Glomerular visceral epithelial cell (primary cell): ENCODE measurements at regions not wholly inside any gene's neighbourhood (a gene's known extent, or its start where the extent isn't known, plus 50 kb on each side); places are given as distances from the start of the nearest gene placed in this dataset.

Source experiments
- DNase-seq: peaks from one replicate; pipeline ENCODE4 v3.0.0-alpha.2; 2016; ENCODE audit errors: extremely low spot score

DNA sequence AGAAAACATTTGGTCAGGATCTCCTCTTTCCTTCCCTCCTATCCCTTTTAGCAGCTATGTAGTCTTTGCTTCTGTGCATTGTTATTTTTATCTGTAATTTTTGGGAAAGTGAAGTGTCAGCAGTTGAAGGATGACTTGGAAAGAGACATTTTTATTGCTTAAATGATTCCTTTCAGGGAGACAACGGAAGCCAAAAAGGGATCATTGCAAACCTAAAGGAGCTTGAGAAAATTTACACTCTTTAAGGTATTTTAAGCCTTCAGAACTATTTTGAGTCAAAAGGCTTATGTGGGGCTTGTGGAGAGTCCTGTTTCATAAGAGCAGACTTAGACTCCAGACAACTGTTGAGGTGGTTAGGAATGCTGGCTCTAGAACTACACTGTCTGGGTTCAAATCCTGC lies 281.6 kb downstream of the KIF4B start:
- no peak for DNase-seq

DNA sequence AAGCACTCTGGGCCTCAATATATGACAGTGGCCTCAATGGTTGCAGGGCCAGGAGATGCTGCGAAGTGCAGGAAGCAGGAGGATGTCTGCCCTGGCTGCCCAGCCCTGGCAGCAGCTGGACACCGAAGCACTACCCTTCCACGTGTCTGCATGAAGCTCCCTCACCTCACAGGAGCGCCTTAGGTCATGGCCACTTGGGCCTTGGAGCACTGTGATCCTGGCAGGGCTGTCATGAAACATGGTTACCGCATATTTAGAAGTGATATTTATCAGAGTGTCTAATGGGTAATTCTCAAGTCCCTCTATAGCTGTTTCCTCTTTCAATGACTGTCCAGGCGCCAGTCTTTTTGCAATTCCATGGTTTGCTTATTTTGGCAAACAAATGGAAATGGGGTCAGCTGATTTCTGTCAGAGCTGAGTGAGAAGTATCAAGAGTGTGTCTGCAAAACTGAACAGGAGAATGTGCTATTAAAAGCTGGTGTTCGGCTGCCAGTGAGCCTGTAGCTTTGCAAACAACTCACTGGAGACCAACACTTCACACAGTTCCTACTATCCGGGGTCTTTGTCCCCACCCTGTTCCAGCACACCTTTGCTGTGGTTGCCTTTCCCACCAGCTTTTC lies 285.9 kb downstream of the KIF4B start:
- DNase-seq = no peak

DNA sequence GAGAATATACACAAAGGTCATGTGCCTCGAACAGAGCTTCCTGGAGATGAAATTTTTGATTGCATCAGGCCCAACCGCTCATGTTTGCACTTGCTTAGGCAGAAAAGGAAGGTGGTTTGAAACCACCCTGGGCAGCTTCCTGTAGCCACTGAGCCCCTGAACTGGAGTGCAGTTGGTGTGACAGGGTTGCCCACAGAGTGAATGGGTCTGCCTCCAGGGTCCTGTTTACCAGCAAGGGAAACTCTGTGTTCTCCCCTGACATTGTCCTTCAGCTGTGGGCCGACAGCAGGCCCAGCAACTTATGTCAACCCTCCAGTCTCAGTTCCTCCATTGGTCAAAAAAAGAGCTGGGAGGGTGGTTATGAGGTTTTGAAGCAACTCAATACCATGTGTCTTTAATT lies 289.6 kb downstream of the KIF4B start:
- no peak for DNase-seq

DNA sequence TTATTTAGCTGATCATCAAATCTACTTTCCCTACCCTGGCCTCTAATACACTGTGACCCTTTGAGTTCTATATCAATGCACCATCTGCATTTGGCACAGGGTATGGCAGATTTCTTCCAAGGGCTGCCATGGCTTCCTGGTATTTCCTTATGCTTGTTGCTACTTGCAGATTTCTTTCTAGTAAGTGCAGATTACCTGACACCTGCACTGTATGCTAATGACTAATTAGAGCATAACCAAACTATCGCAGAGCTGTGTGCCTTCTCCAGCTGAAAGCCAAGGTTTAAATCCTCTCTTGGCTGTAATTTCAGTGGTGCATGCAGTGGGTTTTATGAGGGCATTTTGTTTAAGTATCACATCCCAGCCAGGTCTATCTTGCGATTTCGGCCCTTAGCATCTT lies 293.7 kb downstream of the KIF4B start:
- DNase-seq = no peak

DNA sequence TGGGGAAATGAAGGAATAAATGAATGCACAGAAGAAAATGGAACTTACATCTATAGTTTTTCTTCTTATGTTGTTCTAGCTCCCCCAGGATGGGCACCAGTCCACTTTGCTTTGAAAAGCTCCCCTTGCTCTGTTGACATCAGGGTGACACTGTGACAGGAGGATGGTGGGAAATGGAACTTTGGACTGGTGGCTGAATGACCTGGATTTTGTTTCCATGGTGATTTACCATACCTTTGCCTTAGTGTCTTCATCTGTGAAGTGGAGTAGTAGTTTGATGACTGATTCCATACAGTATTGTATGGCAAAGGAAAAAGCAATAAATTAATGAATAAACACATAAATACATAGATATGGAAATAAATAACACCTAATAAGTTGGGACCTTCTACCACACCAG lies 294.7 kb downstream of the KIF4B start:
- DNase-seq = no peak

DNA sequence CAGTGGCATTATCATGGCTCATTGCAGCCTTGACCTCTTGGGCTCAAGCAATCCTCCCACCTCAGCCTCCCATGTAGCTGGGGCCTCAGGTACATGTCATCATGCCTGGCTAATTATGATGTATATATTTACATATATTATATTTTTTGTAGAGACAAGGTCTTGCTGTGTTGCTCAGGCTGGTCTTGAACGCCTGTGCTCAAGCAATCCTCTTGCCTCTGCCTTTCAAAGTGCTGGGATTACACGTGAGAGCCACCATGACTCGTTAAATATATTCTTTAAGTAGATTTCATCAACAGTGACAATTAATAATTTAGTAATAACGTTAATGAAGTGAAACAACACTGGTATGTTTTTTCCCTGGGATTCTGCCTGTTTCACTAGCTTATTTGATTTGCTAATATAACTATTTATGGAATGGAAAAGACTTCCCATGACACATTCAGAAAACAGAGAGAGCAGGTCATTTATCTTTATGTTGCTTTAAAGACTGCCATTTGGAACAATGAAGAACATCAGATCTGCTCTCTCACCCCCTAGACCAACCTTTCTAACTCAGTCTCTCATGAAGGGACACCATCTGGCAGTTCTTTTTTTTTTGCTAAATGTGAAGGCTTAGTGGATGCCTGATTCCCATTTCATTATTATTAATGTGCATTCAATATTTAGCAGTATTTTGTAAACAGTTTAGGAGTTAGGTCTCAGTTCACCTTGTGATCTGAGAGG lies 295.6 kb downstream of the KIF4B start:
- no peak for DNase-seq

DNA sequence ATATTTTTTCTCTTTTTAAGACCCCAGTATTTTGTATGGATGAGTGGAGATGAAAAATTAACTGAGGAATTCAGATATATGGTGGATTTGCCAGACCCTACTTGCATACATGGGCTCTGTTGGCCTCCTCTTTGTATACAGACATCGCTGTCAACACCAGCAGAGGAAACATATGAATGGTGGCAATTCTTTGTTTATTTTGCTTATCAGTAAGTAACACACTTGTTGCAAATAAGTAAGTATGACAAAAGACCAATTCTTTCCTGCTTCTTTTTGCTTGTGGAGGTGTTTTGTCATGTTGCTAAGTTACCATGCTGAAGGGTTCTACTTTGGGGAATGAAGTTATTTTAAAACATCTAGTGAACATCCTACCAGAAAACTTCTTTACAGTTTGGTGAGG lies 298.2 kb downstream of the KIF4B start:
- no peak for DNase-seq

DNA sequence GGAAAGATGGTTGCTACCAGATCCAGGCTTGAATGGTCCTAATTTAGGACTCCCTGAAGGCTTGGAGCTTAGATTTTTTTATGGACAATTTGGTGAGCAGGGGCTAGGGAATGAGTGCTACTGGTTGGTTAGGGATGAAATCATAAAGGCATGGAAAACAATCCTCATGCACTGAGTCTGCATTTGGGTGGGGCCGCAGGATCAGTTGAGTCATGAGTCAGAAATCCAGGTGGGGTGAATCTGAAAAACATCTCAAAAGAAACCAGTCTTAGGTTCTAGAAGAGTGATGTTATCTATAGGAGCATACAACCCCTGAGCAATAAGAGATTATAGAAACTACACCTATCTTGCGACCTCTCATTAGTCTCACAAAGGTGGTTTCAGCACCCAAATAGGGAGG lies 300.0 kb downstream of the KIF4B start:
- DNase-seq = no peak

DNA sequence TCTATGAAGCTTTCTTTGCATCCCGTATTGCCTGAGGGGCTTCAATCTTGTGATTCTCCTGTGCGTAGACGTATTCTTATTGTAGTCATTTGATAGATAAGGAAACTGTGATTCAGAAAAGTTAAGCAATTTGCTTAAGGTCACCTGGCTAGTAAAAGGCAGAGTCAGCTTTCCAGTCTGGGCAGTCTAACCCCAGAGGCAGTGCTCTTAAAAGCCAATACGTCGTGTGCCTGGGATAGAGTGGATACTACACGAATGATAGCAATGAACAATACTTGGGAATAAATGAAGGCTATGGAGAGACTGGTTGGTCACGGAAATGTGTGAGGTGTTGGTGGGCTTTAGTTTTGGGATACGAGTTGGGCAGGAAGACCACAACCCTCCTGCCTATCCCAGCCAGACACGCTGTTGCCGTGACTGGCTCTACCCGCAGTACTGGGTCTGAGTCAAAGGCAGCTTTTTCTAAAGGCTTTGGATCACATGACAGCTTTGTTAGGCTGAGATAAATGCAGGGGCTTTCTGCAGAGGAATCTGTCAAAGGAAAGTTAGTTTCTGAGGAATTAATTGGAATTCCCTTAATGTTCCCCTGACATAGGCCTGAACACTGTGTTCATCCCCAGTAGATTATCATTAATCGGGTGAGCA lies 302.6 kb downstream of the KIF4B start:
- DNase-seq = no peak

DNA sequence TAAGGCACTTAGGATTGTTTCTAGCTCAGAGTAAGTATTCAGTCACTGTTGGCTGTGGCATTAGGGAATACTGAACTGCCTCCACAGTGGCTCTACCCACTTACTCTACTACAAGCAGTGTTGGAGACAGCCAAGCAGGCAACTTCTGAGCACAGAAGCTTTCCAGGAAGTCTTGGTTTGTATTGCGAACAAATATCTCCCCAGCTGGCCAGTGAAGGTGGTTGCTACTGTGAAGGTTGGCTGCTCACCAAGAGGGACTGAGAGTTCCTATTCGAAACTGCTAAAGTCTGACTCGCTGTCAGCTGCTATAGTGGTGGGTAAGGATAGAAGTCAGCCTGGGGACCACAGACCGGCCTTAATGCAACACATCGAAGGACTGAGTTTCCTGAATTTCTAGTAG lies 319.1 kb downstream of the KIF4B start:
- no peak for DNase-seq

DNA sequence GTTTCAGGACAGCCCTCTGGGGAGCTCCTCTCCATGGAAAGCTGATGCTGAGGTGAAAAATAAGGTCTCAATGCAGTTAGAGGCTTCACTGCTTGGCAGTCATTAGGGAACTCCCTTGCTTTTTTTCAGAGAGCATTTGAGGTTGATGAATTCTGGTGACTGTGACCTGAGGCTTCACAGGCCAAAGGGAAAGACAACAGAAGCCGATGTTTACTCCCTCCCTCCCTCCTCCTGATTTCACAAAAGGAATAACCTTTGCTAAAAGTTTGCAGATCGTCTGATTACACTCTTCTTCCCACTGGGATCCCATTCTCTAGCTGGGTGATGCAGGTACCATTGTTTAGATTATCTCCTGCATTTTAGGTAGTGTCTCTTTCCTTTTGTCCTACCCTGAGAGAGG lies 329.4 kb downstream of the KIF4B start:
- no peak for DNase-seq

DNA sequence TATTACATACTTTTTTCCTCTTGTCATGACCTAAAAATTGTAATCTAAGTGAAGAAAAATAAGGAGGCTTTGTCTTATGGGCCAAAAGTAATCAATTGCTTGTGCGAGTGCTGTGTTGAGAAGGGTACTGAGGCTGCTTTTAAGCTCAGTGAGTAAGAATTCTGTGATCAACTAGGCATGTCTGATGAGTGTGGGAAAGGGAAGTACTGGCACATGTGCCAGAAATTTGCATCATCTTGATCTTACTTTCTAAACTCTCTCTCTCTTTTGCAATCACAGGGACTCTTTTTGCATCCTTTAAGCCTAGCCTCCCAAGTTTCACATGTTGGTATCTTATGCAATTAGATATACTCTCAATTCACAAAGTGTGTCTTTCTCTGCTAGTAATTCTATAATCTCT lies 329.9 kb downstream of the KIF4B start:
- DNase-seq = no peak

DNA sequence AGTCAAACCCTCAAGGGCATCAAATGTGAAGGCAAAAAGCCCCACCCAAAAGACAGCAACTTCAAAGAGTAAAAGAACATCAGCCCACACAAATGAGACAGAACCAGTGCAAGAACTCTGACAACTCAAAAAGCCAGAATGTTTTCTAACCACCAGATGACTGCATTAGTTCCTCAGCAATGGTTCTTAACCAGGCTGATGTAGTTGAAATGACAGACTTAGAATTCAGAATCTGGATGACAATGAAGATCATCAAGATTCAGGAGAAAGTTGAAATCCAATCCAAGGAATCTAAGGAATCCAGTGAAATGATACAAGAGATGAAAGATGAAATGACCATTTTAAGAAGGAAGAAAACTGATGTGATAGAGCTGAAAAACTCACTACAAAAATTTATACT lies 339.7 kb downstream of the KIF4B start:
- no peak for DNase-seq

DNA sequence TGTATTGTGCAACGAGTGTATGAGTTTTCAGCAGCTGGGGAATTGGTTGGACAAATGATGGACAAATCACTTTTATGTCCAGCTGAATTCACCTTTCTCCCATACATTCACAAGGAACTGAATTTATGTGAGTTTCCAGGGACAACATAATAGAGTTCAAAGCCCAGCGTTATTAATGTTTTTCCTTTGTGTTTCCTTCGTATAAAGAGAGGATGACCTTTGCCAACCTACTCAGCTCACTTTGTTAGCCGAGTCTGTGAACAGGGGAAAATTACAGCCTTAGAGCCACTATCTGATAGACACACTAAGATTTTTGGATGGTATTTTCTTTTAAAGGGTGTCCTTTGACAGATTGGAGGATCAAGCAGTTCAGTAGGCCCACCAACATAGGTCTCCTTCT lies 352.5 kb downstream of the KIF4B start:
- DNase-seq = no peak

DNA sequence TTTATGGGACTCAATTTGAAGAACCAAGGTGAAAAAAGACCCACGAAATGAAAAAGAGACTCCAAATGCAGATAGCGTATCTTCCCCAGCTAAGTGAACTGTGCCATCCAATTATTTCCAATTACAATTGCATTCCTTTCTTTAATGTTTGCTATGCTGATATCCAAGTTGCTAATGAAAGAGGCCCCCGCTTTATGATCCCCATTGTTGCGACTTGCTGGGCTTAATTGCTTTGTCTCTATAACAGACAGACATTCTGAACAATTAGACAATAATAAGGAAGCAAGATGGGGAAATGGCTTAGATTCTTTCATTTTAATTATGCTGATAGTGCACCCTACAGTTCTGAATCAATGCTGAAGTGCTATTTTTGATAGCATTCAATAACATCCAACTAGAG lies 354.3 kb downstream of the KIF4B start:
- DNase-seq = no peak

DNA sequence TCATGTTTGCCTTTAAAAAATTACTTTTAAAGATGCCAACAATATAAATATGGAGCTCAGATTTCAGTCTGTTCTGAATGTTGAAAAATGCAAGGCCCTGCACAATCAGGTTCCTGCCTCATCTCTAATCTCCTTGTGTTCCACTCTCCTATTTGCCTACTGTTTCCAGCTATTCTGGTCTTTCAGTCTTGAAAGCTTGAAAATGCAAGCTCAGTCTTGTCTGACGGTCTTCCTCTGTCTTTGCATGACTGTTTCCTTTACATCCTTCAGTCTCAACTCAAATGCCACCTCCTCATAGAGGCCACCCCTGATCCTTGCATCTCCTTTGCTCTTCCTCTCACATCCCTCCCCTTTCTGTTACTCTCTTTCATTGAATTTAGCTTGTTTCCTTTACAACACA lies 354.9 kb downstream of the KIF4B start:
- no peak for DNase-seq

DNA sequence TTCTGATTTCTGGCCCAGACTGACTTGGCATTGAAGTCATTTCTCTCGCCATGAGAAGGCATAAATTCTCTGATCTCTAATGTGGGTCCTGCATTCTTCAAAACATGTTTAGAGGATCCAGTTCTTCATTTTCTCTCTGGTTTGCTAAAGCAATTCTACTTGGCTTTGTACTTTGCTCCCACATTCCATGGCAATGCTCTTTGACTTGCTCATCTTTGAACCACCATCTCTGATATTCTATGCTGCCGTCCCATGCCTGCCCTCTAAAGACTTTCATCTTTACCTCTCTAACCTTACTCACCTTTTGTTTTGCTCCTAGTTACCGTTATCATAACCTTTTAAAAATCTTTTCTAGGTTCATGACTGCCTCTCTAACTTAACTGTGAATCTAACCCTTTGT lies 366.9 kb downstream of the KIF4B start:
- no peak for DNase-seq

DNA sequence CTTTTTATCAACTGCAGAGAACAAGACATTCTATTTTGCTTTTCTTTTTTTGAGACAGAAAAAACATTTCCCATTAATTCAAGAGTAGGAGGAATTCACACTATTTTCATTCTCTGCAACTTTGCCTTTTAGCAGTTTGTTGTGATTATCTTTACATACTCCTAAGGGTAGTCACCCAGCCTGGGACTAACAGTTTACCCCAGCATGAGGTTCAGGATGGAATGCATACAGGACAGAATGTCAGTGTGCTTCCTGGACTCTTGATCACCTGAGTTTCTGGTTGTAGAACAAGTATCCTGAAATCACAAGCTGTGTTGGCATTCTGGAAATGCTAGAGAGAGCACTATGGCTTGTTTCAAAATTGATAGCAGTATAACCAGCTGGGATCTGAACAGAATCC lies 368.1 kb downstream of the KIF4B start:
- DNase-seq = no peak

DNA sequence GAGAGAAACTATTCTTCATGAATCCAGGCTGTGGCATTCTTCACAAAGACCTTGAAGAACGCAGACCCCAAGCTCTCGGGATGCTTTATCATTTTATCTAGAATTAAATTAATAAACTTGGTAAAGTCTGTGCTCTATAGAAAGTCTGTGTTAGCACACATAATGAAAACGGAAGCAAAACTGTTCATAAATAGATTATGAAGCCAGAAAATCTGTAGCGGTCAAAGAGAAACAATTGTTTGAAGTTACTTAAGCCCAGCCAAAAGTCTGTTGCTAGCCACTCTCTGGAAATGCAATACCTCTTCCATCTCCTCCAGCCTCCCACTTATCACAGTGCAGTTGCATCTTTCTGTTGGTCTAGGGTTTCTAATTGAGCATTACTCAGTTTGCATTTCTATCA lies 375.9 kb downstream of the KIF4B start:
- DNase-seq = no peak

DNA sequence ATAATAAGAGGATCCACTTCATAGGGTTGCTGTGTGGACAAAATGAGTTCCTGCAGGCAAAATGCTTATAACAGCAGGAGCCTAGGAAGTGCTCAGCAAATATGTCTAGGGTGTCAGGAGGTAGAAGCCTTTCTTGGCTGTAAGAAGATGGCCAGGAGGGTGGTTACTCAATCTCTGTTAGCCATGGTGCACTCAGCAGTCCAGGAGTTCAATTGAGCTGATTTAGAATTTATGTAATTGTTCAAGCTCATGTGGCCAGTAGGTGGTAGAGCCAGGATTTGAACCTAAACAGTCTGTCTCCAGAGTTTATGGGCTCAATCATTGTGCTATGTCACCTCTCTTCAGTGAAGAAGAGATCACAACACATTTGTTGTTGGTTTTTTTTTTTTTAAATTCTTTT lies 381.2 kb downstream of the KIF4B start:
- DNase-seq = no peak

DNA sequence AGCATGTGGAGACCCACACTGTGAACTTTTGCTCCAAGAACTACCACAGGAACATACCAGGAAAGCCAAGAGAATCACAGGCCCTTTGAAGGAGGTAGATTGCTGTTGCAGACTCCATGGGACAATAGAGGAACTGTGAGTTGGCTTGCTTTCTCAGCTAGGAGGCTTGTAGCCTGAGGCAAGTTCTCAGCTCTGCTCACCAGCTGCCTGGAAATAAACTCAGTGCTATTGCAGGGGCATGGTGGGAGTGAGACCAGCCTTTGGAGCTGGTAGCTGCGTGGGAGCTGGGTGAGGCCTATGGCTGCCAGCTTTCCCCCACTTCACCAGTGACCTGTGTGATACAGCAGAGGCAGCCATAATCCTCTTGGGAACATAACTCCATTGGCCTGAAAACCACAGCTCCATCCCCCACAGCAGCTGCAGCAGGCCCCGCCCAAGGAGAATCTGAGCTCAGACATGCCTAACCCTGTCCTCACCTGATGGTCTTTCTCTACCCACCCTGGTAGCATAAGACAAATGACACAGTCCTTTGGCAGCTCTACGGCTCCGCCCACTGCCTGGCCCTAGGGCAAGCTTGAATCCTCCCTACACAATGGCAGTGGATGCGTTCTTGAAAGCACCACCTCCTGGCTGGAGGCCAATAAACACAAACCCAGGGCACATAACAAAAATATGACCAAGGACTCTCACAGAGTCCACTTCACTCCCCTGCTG lies 389.5 kb downstream of the KIF4B start:
- DNase-seq = no peak

DNA sequence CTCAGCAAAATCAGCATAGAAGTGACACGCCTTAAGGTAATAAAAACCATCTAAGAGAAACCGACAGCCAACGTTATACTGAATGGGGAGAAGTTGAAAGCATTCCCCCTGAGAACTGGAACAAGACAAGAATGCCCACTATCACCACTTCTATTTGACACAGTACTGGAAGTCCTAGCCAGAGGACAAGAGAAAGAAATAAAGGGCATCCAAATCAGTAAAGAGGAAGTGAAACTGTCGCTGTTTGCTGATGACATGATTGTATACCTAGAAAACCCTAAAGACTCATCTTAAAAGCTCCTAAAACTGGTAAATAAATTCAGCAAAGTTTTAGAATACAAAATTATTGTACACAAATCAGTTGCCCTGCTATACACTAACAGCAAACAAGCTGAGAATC lies 393.3 kb downstream of the KIF4B start:
- DNase-seq = no peak

DNA sequence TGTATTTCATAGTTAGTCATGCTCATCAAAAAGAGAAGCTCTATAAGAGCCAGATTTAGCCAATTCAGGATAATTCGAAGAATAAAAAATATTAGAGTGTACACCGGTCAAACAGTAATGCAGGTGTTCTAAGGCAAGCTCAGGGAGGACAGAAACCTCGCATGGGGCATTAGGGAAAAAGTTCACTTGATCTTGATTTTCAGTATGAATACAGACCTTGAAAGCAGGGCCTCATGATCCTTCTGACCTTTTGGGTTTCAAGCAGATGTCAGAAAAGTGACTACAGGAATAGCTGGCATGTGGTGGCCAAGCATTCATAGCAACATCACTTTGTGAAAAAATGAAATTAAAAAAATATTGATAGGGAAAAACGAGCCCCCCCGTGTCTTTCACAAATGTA lies 394.9 kb downstream of the KIF4B start:
- no peak for DNase-seq
